ENCODE measurements at regions not wholly inside any gene's neighbourhood (a gene's known extent, or its start where the extent isn't known, plus 50 kb on each side); places are given as distances from the start of the nearest gene placed in this dataset.

GRCh38 chr21:20445971-20446370 is 552.2 kb upstream of the NCAM2 start:
- ChIA-PET POLR2A (no interaction called here), CTCF (no interaction called here)
- Histone ChIP-seq H3K79me2 (ENCODE audit: control insufficient read depth, insufficient read depth, low read length) (no peaks in the 10 kb centered on the region), H3K27me3 (ENCODE audit: control insufficient read depth in 2 of 2, insufficient read depth in 2 of 2, low read length in 2 of 2) (no peaks in the 10 kb centered on the region), H2AFZ (ENCODE audit: low read depth, low read length) (no peak overlapping the region), H4K20me1 (replicated peaks; ENCODE audit: control insufficient read depth, extremely low read depth, insufficient read depth, low read length) (no peaks in the 10 kb centered on the region), H3K27ac (ENCODE audit: insufficient read depth, low read depth, low read length) (no peak overlapping the region), H3K9me3 (replicated peaks; ENCODE audit: control insufficient read depth, insufficient read depth, low read length) (no peaks in the 10 kb centered on the region), H3K4me3 (replicated peaks in 1 of 3; ENCODE audit: insufficient read depth in 1 of 3, low read depth in 1 of 3, low read length in 3 of 3) (no peak overlapping the region), H3K9me1 (replicated peaks; ENCODE audit: control insufficient read depth, extremely low read depth, insufficient read depth, low read length) (no peaks in the 10 kb centered on the region), H3K9ac (replicated peaks; ENCODE audit: extremely low read depth, insufficient read depth, low read length) (no peak overlapping the region), H3K4me2 (ENCODE audit: insufficient read depth, low read length) (no peak overlapping the region), H3K36me3 (ENCODE audit: control insufficient read depth in 2 of 2, extremely low read depth in 1 of 2, insufficient read depth in 2 of 2, low read length in 2 of 2) (no peaks in the 10 kb centered on the region), H3K4me1 (ENCODE audit: control insufficient read depth, extremely low read depth, insufficient read depth, low read length) (no peaks in the 10 kb centered on the region)
- dilution Hi-C loops (cut with MboI; ENCODE audit: extremely low pct_ligation_motif_present, low sequenced_read_pairs) = no loop called here
- intact Hi-C loops (cut with micrococcal nuclease) = no loop called here
- TF ChIP-seq EZH2 (IDR thresholded peaks at IDR 0.05; ENCODE audit: borderline replicate concordance, low read depth, low read length, severe bottlenecking) (no peak), FOS (IDR thresholded peaks at IDR 0.05; ENCODE audit: borderline replicate concordance, insufficient read depth, low read length) (no peak), POLR2AphosphoS5 (IDR thresholded peaks at IDR 0.05; ENCODE audit: insufficient read depth, low read depth, low read length) (no peak), GATA2 (IDR thresholded peaks at IDR 0.05; ENCODE audit: insufficient read depth, insufficient read length, low read depth, low read length) (no peak)
- BruUV-seq (replicated peaks) = no TSS peak
- DNase-seq (ENCODE audit: low read depth, low spot score) (no peak), FAIRE-seq (no peak)

DNA sequence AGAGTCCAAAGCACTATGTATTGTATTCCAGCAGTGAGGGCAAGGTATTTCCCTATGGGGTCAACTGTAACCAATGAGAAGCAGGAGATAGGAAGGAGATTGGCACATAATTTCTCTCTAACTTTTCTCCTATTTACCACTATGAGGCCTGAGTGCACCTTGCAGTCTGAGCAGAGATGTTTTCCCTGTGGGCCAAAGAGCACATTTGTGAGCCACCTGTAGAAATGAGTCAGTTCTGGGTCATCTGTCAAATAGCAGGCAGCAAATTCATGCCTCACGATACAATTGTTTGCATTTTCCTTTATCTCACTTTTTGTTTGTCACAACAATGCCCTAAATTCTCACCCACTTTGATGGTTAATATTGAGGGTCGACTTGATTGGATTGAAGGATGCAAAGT is 547.2 kb upstream of the NCAM2 start:
- Histone ChIP-seq H3K9ac (replicated peaks; ENCODE audit: extremely low read depth, insufficient read depth, low read length) (no peak overlapping the region), H3K4me3 (replicated peaks in 1 of 3; ENCODE audit: insufficient read depth in 1 of 3, low read depth in 1 of 3, low read length in 3 of 3) (no peak overlapping the region), H3K4me1 (ENCODE audit: control insufficient read depth, extremely low read depth, insufficient read depth, low read length) (no peaks in the 10 kb centered on the region), H3K9me3 (replicated peaks; ENCODE audit: control insufficient read depth, insufficient read depth, low read length) (no peaks in the 10 kb centered on the region), H3K27me3 (ENCODE audit: control insufficient read depth in 2 of 2, insufficient read depth in 2 of 2, low read length in 2 of 2) (no peaks in the 10 kb centered on the region), H2AFZ (ENCODE audit: low read depth, low read length) (no peak overlapping the region), H3K36me3 (ENCODE audit: control insufficient read depth in 2 of 2, extremely low read depth in 1 of 2, insufficient read depth in 2 of 2, low read length in 2 of 2) (no peaks in the 10 kb centered on the region), H3K9me1 (replicated peaks; ENCODE audit: control insufficient read depth, extremely low read depth, insufficient read depth, low read length) (no peaks in the 10 kb centered on the region), H4K20me1 (replicated peaks; ENCODE audit: control insufficient read depth, extremely low read depth, insufficient read depth, low read length) (no peaks in the 10 kb centered on the region), H3K27ac (ENCODE audit: insufficient read depth, low read depth, low read length) (no peak overlapping the region), H3K79me2 (ENCODE audit: control insufficient read depth, insufficient read depth, low read length) (no peaks in the 10 kb centered on the region), H3K4me2 (ENCODE audit: insufficient read depth, low read length) (no peak overlapping the region)
- intact Hi-C loops (cut with micrococcal nuclease) (no loop called here), dilution Hi-C loops (cut with MboI; ENCODE audit: extremely low pct_ligation_motif_present, low sequenced_read_pairs) (no loop called here)
- FAIRE-seq (no peak), DNase-seq (ENCODE audit: low read depth, low spot score) (no peak)
- TF ChIP-seq POLR2A (IDR thresholded peaks at IDR 0.05; ENCODE audit: low read depth, low read length) (no peak), EZH2 (IDR thresholded peaks at IDR 0.05; ENCODE audit: borderline replicate concordance, low read depth, low read length, severe bottlenecking) (no peak), FOS (IDR thresholded peaks at IDR 0.05; ENCODE audit: borderline replicate concordance, insufficient read depth, low read length) (no peak)
- CTCF ChIA-PET = no interaction called here
- BruUV-seq (replicated peaks) = no TSS peak
- POLR2A ChIA-PET = no interaction called here

All from endothelial cell of umbilical vein (primary cell).